Endothelial cell of umbilical vein (primary cell): ENCODE measurements at regions not wholly inside any gene's neighbourhood (a gene's known extent, or its start where the extent isn't known, plus 50 kb on each side); places are given as distances from the start of the nearest gene placed in this dataset.

ENCODE experiments used
- BruUV-seq: library from RNA; stranded (reverse); fragments of 400-500 nt; replicated peaks from 2 replicates; lab custom pipeline; 2021; lab: Mats Ljungman, UMichigan
- CTCF ChIA-PET: fragments of 300-600, 350-600 bp; sonication (Branson Sonifier 250); formaldehyde crosslinking; loops from one replicate; lab custom pipeline; 2021; ENCODE audit warnings: antibody characterized with exemption, inconsistent platforms; lab: Charles Lee
- POLR2A ChIA-PET: fragments of 300-600, 350-600 bp; sonication (Branson Sonifier 250); formaldehyde crosslinking; loops from one replicate; lab custom pipeline; 2021; ENCODE audit warnings: antibody characterized with exemption, inconsistent platforms; lab: Charles Lee
- DNase-seq: peaks from one replicate; pipeline ENCODE4 v3.0.0-alpha.2; 2011; ENCODE audit warnings: low read depth, low spot score
- FAIRE-seq: peaks from 2 replicates; lab custom pipeline; 2011; peaks lifted over from hg19 to GRCh38; lab: Jason Lieb, UNC
- H2AFZ ChIP-seq: 2 replicates; pipeline ENCODE4 v1.6.0; 2012; ENCODE audit warnings: low read depth, low read length, control low read depth, inconsistent platforms
- H3K27ac ChIP-seq: 2 replicates; pipeline ENCODE4 v1.5.1; 2011; ENCODE audit warnings: low read depth, mild to moderate bottlenecking, control low read depth, low read length, moderate library complexity; ENCODE audit not compliant: insufficient read depth
- H3K27me3 ChIP-seq, 2 experiments: 2 replicates each; pipeline versions ENCODE4 v1.6.0 to v1.6.1; 2011; ENCODE audit warnings: low read length in 2 of 2, mixed read lengths in 1 of 2; ENCODE audit not compliant: control insufficient read depth in 2 of 2, insufficient read depth in 2 of 2
- H3K36me3 ChIP-seq, 2 experiments: 2 replicates in 1 of 2; 3 replicates in 1 of 2; pipeline ENCODE4 v1.5.1; 2011; ENCODE audit warnings: low read length in 2 of 2, mild to moderate bottlenecking in 1 of 2, moderate library complexity in 1 of 2; ENCODE audit not compliant: control insufficient read depth in 2 of 2, insufficient read depth in 2 of 2; ENCODE audit errors: extremely low read depth in 1 of 2
- H3K4me1 ChIP-seq: 3 replicates; pipeline ENCODE4 v1.5.1; 2011; ENCODE audit warnings: mild to moderate bottlenecking, low read length; ENCODE audit not compliant: control insufficient read depth, insufficient read depth; ENCODE audit errors: extremely low read depth
- H3K4me2 ChIP-seq: 2 replicates; pipeline ENCODE4 v1.6.1; 2011; ENCODE audit warnings: low read length, control low read depth, mixed read lengths; ENCODE audit not compliant: insufficient read depth
- H3K4me3 ChIP-seq, 3 experiments: fragments of 200-600 bp in 1 of 3; sonication (generic), shearing (Covaris generic) in 1 of 3; replicated peaks in 1 of 3; 2 replicates each; pipeline ENCODE4 v1.5.1; 2011 to 2016; ENCODE audit warnings: control low read depth in 3 of 3, low read length in 3 of 3, mild to moderate bottlenecking in 2 of 3, inconsistent platforms in 1 of 3, low read depth in 1 of 3, moderate library complexity in 1 of 3; ENCODE audit not compliant: insufficient read depth in 1 of 3
- H3K79me2 ChIP-seq: 2 replicates; pipeline ENCODE4 v1.6.0; 2012; ENCODE audit warnings: low read length, inconsistent platforms; ENCODE audit not compliant: control insufficient read depth, insufficient read depth
- H3K9ac ChIP-seq: replicated peaks from 2 replicates; pipeline ENCODE3; 2011; ENCODE audit warnings: low read length, control low read depth; ENCODE audit not compliant: insufficient read depth; ENCODE audit errors: extremely low read depth
- H3K9me1 ChIP-seq: replicated peaks from 3 replicates; pipeline ENCODE4 v1.6.0; 2011; ENCODE audit warnings: mild to moderate bottlenecking, low read length; ENCODE audit not compliant: control insufficient read depth, insufficient read depth; ENCODE audit errors: extremely low read depth
- H3K9me3 ChIP-seq: replicated peaks from 2 replicates; pipeline ENCODE4 v1.5.1; 2012; ENCODE audit warnings: low read length, inconsistent platforms; ENCODE audit not compliant: control insufficient read depth, insufficient read depth
- H4K20me1 ChIP-seq: replicated peaks from 2 replicates; pipeline ENCODE3; 2011; ENCODE audit warnings: mild to moderate bottlenecking, low read length; ENCODE audit not compliant: control insufficient read depth, insufficient read depth; ENCODE audit errors: extremely low read depth
- CTCF ChIP-seq, 2 donors: IDR thresholded peaks; 1 replicate in 1 of 2; 2 replicates in 1 of 2; pipeline ENCODE4 v1.5.1; 2011; ENCODE audit warnings: low read length in 2 of 2, mild to moderate bottlenecking in 2 of 2, moderate library complexity in 2 of 2, control low read depth in 1 of 2, inconsistent platforms in 1 of 2, low read depth in 1 of 2; ENCODE audit not compliant: insufficient read depth in 1 of 2; ENCODE audit errors: extremely low read depth in 1 of 2
- EZH2 ChIP-seq: IDR thresholded peaks from 2 replicates; pipeline ENCODE4 v1.6.1; 2012; ENCODE audit warnings: borderline replicate concordance, low read depth, mild to moderate bottlenecking, moderate library complexity, low read length, inconsistent platforms; ENCODE audit not compliant: severe bottlenecking
- FOS ChIP-seq: IDR thresholded peaks from 2 replicates; pipeline ENCODE4 v1.6.1; 2011; ENCODE audit warnings: mild to moderate bottlenecking, low read length, moderate library complexity, borderline replicate concordance; ENCODE audit not compliant: insufficient read depth
- GATA2 ChIP-seq: IDR thresholded peaks from 2 replicates; pipeline ENCODE4 v1.7.0; 2011; ENCODE audit warnings: low read depth, mild to moderate bottlenecking, moderate library complexity, mixed read lengths, low read length; ENCODE audit not compliant: insufficient read length, insufficient read depth
- JUN ChIP-seq: IDR thresholded peaks from 2 replicates; pipeline ENCODE4 v1.6.1; 2011; ENCODE audit warnings: borderline replicate concordance, low read depth; ENCODE audit not compliant: insufficient read length, insufficient read depth
- MAX ChIP-seq: IDR thresholded peaks from 2 replicates; pipeline ENCODE4 v1.6.1; 2011; ENCODE audit not compliant: insufficient read depth, insufficient read length
- MYC ChIP-seq: IDR thresholded peaks from one replicate; pipeline ENCODE4 v1.6.1; 2011; ENCODE audit warnings: mild to moderate bottlenecking, low read depth, low read length
- POLR2A ChIP-seq: IDR thresholded peaks from 2 replicates; pipeline ENCODE4 v1.6.1; 2012; ENCODE audit warnings: low read depth, mild to moderate bottlenecking, control low read depth, low read length
- POLR2AphosphoS5 ChIP-seq: IDR thresholded peaks from 2 replicates; pipeline ENCODE4 v1.6.1; 2012; ENCODE audit warnings: low read depth, mild to moderate bottlenecking, control low read depth, low read length, moderate library complexity; ENCODE audit not compliant: insufficient read depth
- dilution Hi-C: fragments of 300-500 bp; cut with MboI; formaldehyde crosslinking; loops from one replicate; pipeline ENCODE4 v1.15.0; 2019; ENCODE audit warnings: low sequenced_read_pairs; ENCODE audit not compliant: extremely low pct_ligation_motif_present
- intact Hi-C: fragments of 100-400 bp; cut with micrococcal nuclease; formaldehyde crosslinking; loops from one replicate; pipeline ENCODE4 v1.10.0; 2022

DNA sequence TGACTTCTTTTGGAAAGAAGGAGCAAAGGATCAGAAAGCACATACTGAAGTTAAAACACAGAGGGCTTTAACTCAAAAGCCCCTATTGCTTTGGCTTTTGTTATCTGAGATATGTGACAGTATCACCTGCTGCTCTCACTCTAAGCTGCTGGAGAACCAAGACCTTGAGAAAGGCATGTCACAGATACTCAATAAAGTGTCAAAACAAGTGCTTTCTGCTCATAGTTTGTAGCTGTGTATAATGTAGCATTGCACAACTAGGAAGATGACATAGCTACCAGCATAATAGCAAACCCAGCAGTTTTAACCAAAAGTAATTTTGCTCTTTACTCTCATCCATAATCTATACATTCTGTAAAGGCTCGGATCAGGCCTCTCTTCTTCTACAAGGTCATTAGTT is 159.6 kb downstream of the LHFPL1 start:
- Histone ChIP-seq H3K9ac (no peak overlapping the region), H3K4me3 (no peak overlapping the region), H2AFZ (no peak overlapping the region), H3K79me2 (no peaks in the 10 kb centered on the region), H3K4me2 (no peak overlapping the region), H3K4me1 (no peaks in the 10 kb centered on the region), H3K9me1 (no peaks in the 10 kb centered on the region), H3K27me3 (no peaks in the 10 kb centered on the region), H4K20me1 (no peaks in the 10 kb centered on the region), H3K9me3 (no peaks in the 10 kb centered on the region), H3K27ac (no peak overlapping the region), H3K36me3 (no peaks in the 10 kb centered on the region)
- dilution Hi-C loops, result no loop called here
- CTCF ChIA-PET, result no interaction called here
- BruUV-seq, result no TSS peak
- no peak for TF ChIP-seq CTCF (IDR thresholded peaks at IDR 0.05; ENCODE audit: extremely low read depth in 1 of 2, insufficient read depth in 1 of 2, low read depth in 1 of 2, low read length in 2 of 2)
- no peak for TF ChIP-seq GATA2
- TF ChIP-seq POLR2AphosphoS5, result no peak
- no peak for TF ChIP-seq FOS
- TF ChIP-seq MYC, result no peak
- no peak for TF ChIP-seq MAX
- FAIRE-seq (no peak), DNase-seq (no peak)
- intact Hi-C loops, result no loop called here
- POLR2A ChIA-PET, result no interaction called here

GRCh38 chrX:112513154-112513553 is 166.6 kb downstream of the LHFPL1 start:
- Histone ChIP-seq H3K4me1 (no peaks in the 10 kb centered on the region), H4K20me1 (no peaks in the 10 kb centered on the region), H3K4me2 (no peak overlapping the region), H3K36me3 (no peaks in the 10 kb centered on the region), H3K27ac (no peak overlapping the region), H3K27me3 (no peaks in the 10 kb centered on the region), H3K9me1 (no peaks in the 10 kb centered on the region), H3K4me3 (no peak overlapping the region), H3K9me3 (no peaks in the 10 kb centered on the region), H3K9ac (no peak overlapping the region), H3K79me2 (no peaks in the 10 kb centered on the region), H2AFZ (no peak overlapping the region)
- FAIRE-seq (no peak), DNase-seq (no peak)
- no TSS peak for BruUV-seq
- dilution Hi-C loops (no loop called here), intact Hi-C loops (no loop called here)
- no peak for TF ChIP-seq CTCF (IDR thresholded peaks at IDR 0.05; ENCODE audit: extremely low read depth in 1 of 2, insufficient read depth in 1 of 2, low read depth in 1 of 2, low read length in 2 of 2)
- TF ChIP-seq MAX, result no peak
- no peak for TF ChIP-seq EZH2
- TF ChIP-seq GATA2, result no peak
- no peak for TF ChIP-seq FOS
- TF ChIP-seq JUN, result no peak
- TF ChIP-seq MYC, result no peak
- no peak for TF ChIP-seq POLR2A
- TF ChIP-seq POLR2AphosphoS5, result no peak
- POLR2A ChIA-PET, result no interaction called here
- CTCF ChIA-PET, result no interaction called here
